Coronary artery (tissue), 2 donors: ENCODE measurements at regions not wholly inside any gene's neighbourhood (a gene's known extent, or its start where the extent isn't known, plus 50 kb on each side); places are given as distances from the start of the nearest gene placed in this dataset.

ENCODE experiments used
- DNase-seq: peaks from one replicate; pipeline ENCODE4 v3.0.0-alpha.2; 2017; ENCODE audit warnings: low spot score
- H3K27ac ChIP-seq, 2 donors: fragments of 200-600 bp; sonication (generic); one replicate each; pipeline ENCODE4 v1.5.1; 2016 to 2019
- H3K4me3 ChIP-seq: fragments of 200-600 bp; sonication (generic); 2 replicates; pipeline ENCODE4 v1.5.1; 2016; ENCODE audit warnings: mild to moderate bottlenecking, moderate library complexity
- TF ChIP-seq, protein P1 (sequence below): fragments of 200-600 bp; sonication (generic); IDR thresholded peaks from one replicate; pipeline ENCODE4 v1.5.1; 2019; ENCODE audit warnings: antibody characterized with exemption

GRCh38 chr22:27022274-27022895 lies 365.0 kb downstream of the MIAT start:
- Histone ChIP-seq H3K27ac (no peak overlapping the region), H3K4me3 (no peak overlapping the region)
- TF ChIP-seq, protein P1, sequence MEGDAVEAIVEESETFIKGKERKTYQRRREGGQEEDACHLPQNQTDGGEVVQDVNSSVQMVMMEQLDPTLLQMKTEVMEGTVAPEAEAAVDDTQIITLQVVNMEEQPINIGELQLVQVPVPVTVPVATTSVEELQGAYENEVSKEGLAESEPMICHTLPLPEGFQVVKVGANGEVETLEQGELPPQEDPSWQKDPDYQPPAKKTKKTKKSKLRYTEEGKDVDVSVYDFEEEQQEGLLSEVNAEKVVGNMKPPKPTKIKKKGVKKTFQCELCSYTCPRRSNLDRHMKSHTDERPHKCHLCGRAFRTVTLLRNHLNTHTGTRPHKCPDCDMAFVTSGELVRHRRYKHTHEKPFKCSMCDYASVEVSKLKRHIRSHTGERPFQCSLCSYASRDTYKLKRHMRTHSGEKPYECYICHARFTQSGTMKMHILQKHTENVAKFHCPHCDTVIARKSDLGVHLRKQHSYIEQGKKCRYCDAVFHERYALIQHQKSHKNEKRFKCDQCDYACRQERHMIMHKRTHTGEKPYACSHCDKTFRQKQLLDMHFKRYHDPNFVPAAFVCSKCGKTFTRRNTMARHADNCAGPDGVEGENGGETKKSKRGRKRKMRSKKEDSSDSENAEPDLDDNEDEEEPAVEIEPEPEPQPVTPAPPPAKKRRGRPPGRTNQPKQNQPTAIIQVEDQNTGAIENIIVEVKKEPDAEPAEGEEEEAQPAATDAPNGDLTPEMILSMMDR, result no peak
- DNase-seq, result no peak

DNA sequence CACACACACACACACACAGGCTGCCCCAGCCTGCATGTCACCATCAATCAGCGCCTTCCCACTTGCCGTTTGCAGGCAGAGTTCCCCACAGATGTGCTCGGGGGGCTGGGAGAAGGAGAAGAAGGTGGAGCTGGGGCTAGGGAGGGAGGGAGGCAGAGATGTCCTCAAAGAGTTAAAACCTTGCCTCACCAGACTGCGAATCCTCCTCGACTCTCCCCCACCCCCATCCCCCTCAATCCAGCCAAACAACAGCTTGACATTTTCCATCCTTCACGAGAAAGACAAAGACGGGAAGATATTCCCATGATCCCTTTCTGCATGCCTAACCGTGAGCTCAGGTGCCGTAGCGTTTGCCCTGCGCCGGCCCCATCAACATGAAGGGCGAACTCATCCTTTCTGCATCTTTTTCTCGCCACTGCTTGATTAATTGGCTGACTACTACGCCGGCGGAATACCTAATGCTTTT lies 365.5 kb downstream of the MIAT start:
- Histone ChIP-seq H3K4me3 (no peak overlapping the region), H3K27ac (no peak overlapping the region)
- TF ChIP-seq, protein P1, result no peak
- no peak for DNase-seq

DNA sequence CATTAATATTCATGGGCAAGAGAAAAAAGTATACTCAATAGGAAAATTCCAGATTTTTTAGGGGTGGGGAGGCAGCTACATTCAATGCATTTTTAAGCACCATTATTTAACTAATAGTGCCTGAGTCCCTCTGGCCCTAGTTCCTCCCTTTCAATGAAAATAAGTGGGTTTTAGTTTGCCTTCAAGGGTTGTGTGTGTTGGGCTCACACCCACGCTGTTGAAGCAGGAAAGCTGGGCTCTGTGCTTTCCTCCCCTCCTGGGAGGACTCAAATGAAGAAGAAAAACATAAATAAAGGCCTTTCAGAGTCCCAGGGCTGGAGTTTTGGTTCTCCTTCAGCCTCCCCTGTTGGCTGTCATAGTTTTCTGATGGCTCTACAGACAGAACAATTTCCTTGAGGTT lies 366.2 kb downstream of the MIAT start:
- Histone ChIP-seq H3K4me3 (no peak overlapping the region), H3K27ac (no peak overlapping the region)
- DNase-seq, result no peak
- TF ChIP-seq, protein P1, result no peak

GRCh38 chr22:27024982-27025381 lies 367.6 kb downstream of the MIAT start:
- no peak overlapping the region for H3K4me3 ChIP-seq
- DNase-seq, result no peak
- H3K27ac ChIP-seq, result no peak overlapping the region
- TF ChIP-seq, protein P1, result no peak

DNA sequence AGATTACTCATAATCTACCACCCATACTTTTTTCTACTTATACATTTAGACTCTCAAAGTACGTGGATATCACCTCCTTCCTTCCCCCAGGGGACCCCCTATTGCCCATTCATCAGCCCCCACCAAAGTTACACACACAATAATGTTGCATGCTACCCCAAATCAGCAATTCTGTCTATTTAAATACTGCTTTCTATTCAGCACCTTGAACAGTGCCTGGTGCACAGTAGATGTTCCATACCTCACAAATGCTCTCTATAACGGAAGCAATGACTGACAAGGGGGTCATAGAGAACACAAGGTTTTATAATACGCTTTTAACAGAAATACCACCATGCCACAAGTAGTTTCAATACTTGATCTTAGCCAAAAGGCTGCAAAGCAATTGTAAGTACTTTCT lies 370.7 kb downstream of the MIAT start:
- TF ChIP-seq, protein P1, result no peak
- no peak for DNase-seq
- Histone ChIP-seq H3K4me3 (no peak overlapping the region), H3K27ac (no peak overlapping the region)

DNA sequence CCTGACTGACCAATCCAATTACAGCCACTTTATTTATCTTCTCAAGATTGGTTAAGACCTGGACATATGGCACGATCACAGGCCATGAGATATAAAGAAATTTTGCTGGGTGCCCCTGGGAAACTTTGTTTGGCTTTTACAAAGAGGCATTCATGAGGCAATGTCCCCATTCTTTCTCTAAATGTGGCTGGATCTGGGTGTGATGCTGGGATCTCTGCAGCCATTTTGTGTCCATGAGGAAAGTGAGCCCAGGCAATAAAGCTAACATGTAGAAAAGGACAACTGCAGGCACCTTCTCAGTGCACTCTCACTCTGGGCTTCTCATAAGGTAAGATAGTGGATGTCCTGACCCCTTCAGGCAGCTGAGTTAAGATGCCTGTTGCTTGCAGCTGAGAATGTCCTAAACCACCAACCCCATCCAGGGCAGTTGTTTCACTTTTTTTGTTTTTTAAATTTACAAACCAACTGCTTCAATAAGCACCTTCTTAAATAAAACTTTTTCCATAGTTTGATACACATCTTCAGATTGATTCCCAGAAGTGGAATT lies 372.3 kb downstream of the MIAT start:
- Histone ChIP-seq H3K4me3 (no peak overlapping the region), H3K27ac (no peak overlapping the region)
- no peak for DNase-seq
- TF ChIP-seq, protein P1, result no peak

- Histone ChIP-seq H3K4me3 (peak overlapping the region; percentile 45), H3K27ac (peak overlapping the region; percentile 51 to 61)
- TF ChIP-seq, protein P1, result no peak
- DNase-seq, result peak; percentile 79
Measured at GRCh38 chr22:27032091-27032761, 374.8 kb downstream of the MIAT start.
